Tibial nerve (tissue), 4 donors: ENCODE measurements at regions not wholly inside any gene's neighbourhood (a gene's known extent, or its start where the extent isn't known, plus 50 kb on each side); places are given as distances from the start of the nearest gene placed in this dataset.
A peak's percentile ranks its signal among the peaks of the same experiment; 100 is the strongest.

Experiments used
- DNase-seq, 2 donors: peaks; one replicate each; pipeline ENCODE4 v3.0.0-alpha.2; 2019; ENCODE audit warnings: low spot score in 2 of 2
- H3K27ac ChIP-seq, 4 donors: fragments of 200-600 bp; sonication (generic) in 3 of 4; one replicate each; pipeline ENCODE4 v1.5.1; 2017 to 2019; ENCODE audit warnings: mild to moderate bottlenecking in 1 of 4
- H3K27me3 ChIP-seq, 2 donors: fragments of 200-600 bp; sonication (generic) in 1 of 2; one replicate each; pipeline versions ENCODE4 v1.5.1 to v1.6.0; 2017 to 2019
- H3K36me3 ChIP-seq, 3 donors: fragments of 200-600 bp; sonication (generic); one replicate each; pipeline ENCODE4 v1.5.1; 2018 to 2019
- H3K4me1 ChIP-seq, 4 donors: fragments of 200-600 bp; sonication (generic) in 3 of 4; one replicate each; pipeline ENCODE4 v1.5.1; 2017 to 2019
- H3K4me3 ChIP-seq, 4 donors: fragments of 200-600 bp; sonication (generic) in 3 of 4; one replicate each; pipeline ENCODE4 v1.5.1; 2017 to 2019; ENCODE audit warnings: mild to moderate bottlenecking in 1 of 4, moderate library complexity in 1 of 4
- H3K9me3 ChIP-seq, 4 donors: fragments of 200-600 bp; sonication (generic) in 3 of 4; one replicate each; pipeline ENCODE4 v1.5.1; 2017 to 2019
- CTCF ChIP-seq, 5 experiments: fragments of 200-600 bp in 3 of 5; fragments of 450-650 bp in 2 of 5; sonication (generic) in 3 of 5; IDR thresholded peaks; one replicate each; pipeline ENCODE4 v1.5.1; 2016 to 2019; ENCODE audit warnings: antibody characterized with exemption in 5 of 5, mild to moderate bottlenecking in 3 of 5, moderate library complexity in 2 of 5
- EP300 ChIP-seq, 2 donors: sonication (generic); formaldehyde crosslinking; IDR thresholded peaks; one replicate each; pipeline ENCODE4 v1.6.1; 2017; ENCODE audit warnings: antibody characterized with exemption in 2 of 2, mild to moderate bottlenecking in 1 of 2
- POLR2A ChIP-seq, 2 donors: fragments of 450-650 bp; IDR thresholded peaks; one replicate each; pipeline ENCODE4 v1.6.1; 2017; ENCODE audit warnings: antibody characterized with exemption in 2 of 2, mild to moderate bottlenecking in 2 of 2, moderate library complexity in 2 of 2
- WGBS, 2 donors: methylation state at CpG; one replicate each; pipeline ENCODE4 v1.1.5; 2018; 5-methylcytosine and 5-hydroxymethylcytosine counted together

DNA sequence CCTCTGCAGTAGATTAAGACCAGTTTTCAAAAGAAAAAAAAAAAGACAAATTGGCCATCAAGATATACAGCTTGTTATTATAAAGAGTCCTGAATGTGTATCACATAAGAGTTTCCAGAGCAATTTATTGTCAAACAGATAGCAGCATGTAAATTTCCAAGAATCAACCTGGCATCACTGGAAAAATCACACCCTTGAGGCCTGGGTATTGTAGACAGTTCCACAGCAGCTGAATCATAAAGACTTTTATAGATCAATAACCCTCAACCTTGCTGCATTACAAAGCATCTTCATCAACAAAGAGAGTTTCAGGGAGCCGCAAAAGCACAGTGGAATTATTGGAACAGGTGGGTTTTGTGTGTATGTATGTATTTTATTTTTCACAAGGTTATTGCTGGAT is 94.6 kb upstream of the LRIG3 start:
- no peak for DNase-seq
- Histone ChIP-seq H3K36me3 (no peaks in the 10 kb centered on the region), H3K27ac (no peak overlapping the region), H3K4me3 (no peak overlapping the region), H3K9me3 (no peaks in the 10 kb centered on the region), H3K27me3 (no peaks in the 10 kb centered on the region), H3K4me1 (no peaks in the 10 kb centered on the region)
- no peak for TF ChIP-seq POLR2A (IDR thresholded peaks at IDR 0.05)
- no peak for TF ChIP-seq EP300 (IDR thresholded peaks at IDR 0.05)
- TF ChIP-seq CTCF (IDR thresholded peaks at IDR 0.05), result no peak
- 92 to 100% methylated on average over 1 of the region's 1 CpG for WGBS, 2 donors

- no peak overlapping the region for H3K27ac ChIP-seq
- no peaks in the 10 kb centered on the region for H3K4me1 ChIP-seq
- 80% methylated on average over 3 of the region's 3 CpGs for WGBS, 2 donors
- TF ChIP-seq CTCF (IDR thresholded peaks at IDR 0.05), result no peak
- no peak for TF ChIP-seq EP300 (IDR thresholded peaks at IDR 0.05)
- no peak for TF ChIP-seq POLR2A (IDR thresholded peaks at IDR 0.05)
- H3K27me3 ChIP-seq, result no peaks in the 10 kb centered on the region
- H3K9me3 ChIP-seq, result no peaks in the 10 kb centered on the region
- DNase-seq, result no peak
- H3K4me3 ChIP-seq, result no peak overlapping the region
- no peaks in the 10 kb centered on the region for H3K36me3 ChIP-seq
These were observed 90.6 kb upstream of the LRIG3 start for GRCh38 chr12:59010941-59011340.

DNA sequence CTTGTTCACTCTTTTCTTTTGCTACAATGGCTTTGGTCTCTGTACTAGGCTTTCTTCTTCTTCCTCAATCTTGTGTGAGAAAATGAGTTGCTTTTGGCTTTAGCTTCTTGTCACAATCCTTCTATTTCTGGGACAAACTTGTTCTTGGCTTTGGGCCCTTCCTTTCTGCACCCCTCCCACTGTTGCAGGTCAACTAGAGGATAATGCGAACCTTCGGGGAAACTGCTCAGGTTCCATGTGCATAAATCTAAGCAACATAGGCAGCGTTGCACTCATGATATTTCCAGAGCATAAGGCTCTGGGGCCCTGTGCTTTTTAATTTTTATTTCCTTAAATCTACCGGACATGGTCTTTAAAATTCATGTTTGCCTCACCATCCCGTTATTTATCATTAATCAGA is 89.8 kb upstream of the LRIG3 start:
- WGBS, 2 donors, result 83% methylated on average over 5 of the region's 5 CpGs
- H3K36me3 ChIP-seq, result no peaks in the 10 kb centered on the region
- no peaks in the 10 kb centered on the region for H3K4me1 ChIP-seq
- H3K27me3 ChIP-seq, result no peaks in the 10 kb centered on the region
- no peak overlapping the region for H3K4me3 ChIP-seq
- no peak for DNase-seq
- H3K9me3 ChIP-seq, result no peaks in the 10 kb centered on the region
- H3K27ac ChIP-seq, result no peak overlapping the region
- TF ChIP-seq CTCF (IDR thresholded peaks at IDR 0.05) (no peak), EP300 (IDR thresholded peaks at IDR 0.05) (no peak), POLR2A (IDR thresholded peaks at IDR 0.05) (no peak)

DNA sequence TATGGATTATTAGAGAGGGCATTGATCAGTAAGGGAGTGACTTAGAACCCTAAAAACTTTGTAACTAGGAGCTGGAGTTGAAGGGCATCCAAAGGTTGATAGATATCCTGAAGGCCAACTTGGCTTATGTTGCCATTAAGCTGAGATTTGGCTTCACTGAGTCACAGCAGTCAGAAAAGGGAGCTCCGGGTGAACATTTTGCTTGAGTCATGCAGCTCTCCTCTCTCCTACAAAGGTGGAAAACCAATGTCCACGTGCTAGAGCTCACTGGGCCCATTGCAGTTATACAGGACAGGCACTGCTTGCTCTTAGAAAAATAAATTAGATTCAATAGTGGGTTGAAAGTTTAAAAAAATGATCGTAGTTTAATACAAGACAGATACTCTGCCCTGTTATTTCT is 87.3 kb upstream of the LRIG3 start:
- H3K4me1 ChIP-seq, result no peaks in the 10 kb centered on the region
- no peaks in the 10 kb centered on the region for H3K36me3 ChIP-seq
- no peak overlapping the region for H3K4me3 ChIP-seq
- no peaks in the 10 kb centered on the region for H3K27me3 ChIP-seq
- no peak overlapping the region for H3K27ac ChIP-seq
- TF ChIP-seq POLR2A (IDR thresholded peaks at IDR 0.05) (no peak), CTCF (IDR thresholded peaks at IDR 0.05) (no peak), EP300 (IDR thresholded peaks at IDR 0.05) (no peak)
- DNase-seq, result no peak
- WGBS, 2 donors, result 73 to 81% methylated on average over 3 of the region's 3 CpGs
- H3K9me3 ChIP-seq, result no peaks in the 10 kb centered on the region

GRCh38 chr12:59005193-59005955 is 85.1 kb upstream of the LRIG3 start:
- Histone ChIP-seq H3K4me1 (no peaks in the 10 kb centered on the region), H3K4me3 (no peak overlapping the region), H3K36me3 (no peaks in the 10 kb centered on the region), H3K27me3 (no peaks in the 10 kb centered on the region), H3K9me3 (no peaks in the 10 kb centered on the region), H3K27ac (peak overlapping the region in 2 of 4 donors; percentile 21 to 32)
- TF ChIP-seq POLR2A (IDR thresholded peaks at IDR 0.05), result no peak
- TF ChIP-seq CTCF (IDR thresholded peaks at IDR 0.05), result no peak
- no peak for TF ChIP-seq EP300 (IDR thresholded peaks at IDR 0.05)
- DNase-seq, result no peak
- WGBS, 2 donors, result 53 to 68% methylated on average over 4 of the region's 4 CpGs
